HepG2 (cell line): ENCODE measurements at regions not wholly inside any gene's neighbourhood (a gene's known extent, or its start where the extent isn't known, plus 50 kb on each side); places are given as distances from the start of the nearest gene placed in this dataset.

Source experiments
- ERF ChIP-seq: IDR thresholded peaks from 2 replicates; pipeline ENCODE4 v1.6.1; 2018; ENCODE audit warnings: missing biosample characterization, missing genetic modification reagents
- HDAC1 ChIP-seq: sonication (generic); formaldehyde crosslinking; IDR thresholded peaks from 2 replicates; pipeline ENCODE4 v1.5.1; 2020; ENCODE audit warnings: mild to moderate bottlenecking, missing genetic modification reagents
- HOXD1 ChIP-seq: sonication (generic); formaldehyde crosslinking; IDR thresholded peaks from 2 replicates; pipeline ENCODE4 v1.5.0; 2020; ENCODE audit warnings: missing genetic modification reagents
- KDM5A ChIP-seq: fragments of 200-600 bp; sonication (generic); IDR thresholded peaks from 2 replicates; pipeline ENCODE4 v1.7.0; 2018; ENCODE audit warnings: antibody characterized with exemption, mild to moderate bottlenecking, low read length, borderline replicate concordance
- NFE2L2 ChIP-seq: fragments of 150-350 bp; IDR thresholded peaks from 2 replicates; pipeline ENCODE4 v1.6.1; 2014; ENCODE audit warnings: low read length
- NFKB2 ChIP-seq: sonication (generic); formaldehyde crosslinking; IDR thresholded peaks from 2 replicates; pipeline ENCODE4 v1.4.0; 2020; ENCODE audit warnings: missing genetic modification reagents, borderline replicate concordance
- PCBP2 ChIP-seq: fragments of 200-400 bp; formaldehyde crosslinking; optimal IDR thresholded peaks from 2 replicates; pipeline ENCODE3; 2018; ENCODE audit warnings: low read length, low read depth; ENCODE audit not compliant: poor library complexity, severe bottlenecking
- RARG ChIP-seq: sonication (generic); formaldehyde crosslinking; IDR thresholded peaks from 2 replicates; pipeline ENCODE4 v1.4.0; 2020; ENCODE audit warnings: low read depth, mild to moderate bottlenecking, missing genetic modification reagents
- RFX5 ChIP-seq: IDR thresholded peaks from 2 replicates; pipeline ENCODE4 v1.6.1; 2011; ENCODE audit warnings: low read depth, low read length, improper control_type of control experiment
- RXRA ChIP-seq: sonication (generic); formaldehyde crosslinking; IDR thresholded peaks from 2 replicates; pipeline ENCODE4 v1.5.1; 2020; ENCODE audit warnings: missing genetic modification reagents
- SRSF9 ChIP-seq: fragments of 200-400 bp; formaldehyde crosslinking; IDR thresholded peaks from 2 replicates; pipeline ENCODE4 v1.6.1; 2018; ENCODE audit warnings: borderline replicate concordance, mild to moderate bottlenecking, low read depth, low read length; ENCODE audit not compliant: insufficient read depth, poor library complexity, severe bottlenecking
- SYNCRIP ChIP-seq: fragments of 200-400 bp; formaldehyde crosslinking; IDR thresholded peaks from 2 replicates; pipeline ENCODE4 v1.6.1; 2018; ENCODE audit warnings: mild to moderate bottlenecking, low read depth, low read length; ENCODE audit not compliant: insufficient read depth
- ZFP37 ChIP-seq: sonication (generic); formaldehyde crosslinking; IDR thresholded peaks from 2 replicates; pipeline ENCODE4 v1.4.0; 2020; ENCODE audit warnings: missing genetic modification reagents, borderline replicate concordance
- ZNF224 ChIP-seq: sonication (generic); formaldehyde crosslinking; IDR thresholded peaks from 2 replicates; pipeline ENCODE4 v1.5.0; 2020; ENCODE audit warnings: mild to moderate bottlenecking, missing genetic modification reagents
- ZNF225 ChIP-seq: sonication (generic); formaldehyde crosslinking; IDR thresholded peaks from 2 replicates; pipeline ENCODE4 v1.4.0; 2020; ENCODE audit warnings: mild to moderate bottlenecking, missing genetic modification reagents
- ZNF230 ChIP-seq: sonication (generic); formaldehyde crosslinking; IDR thresholded peaks from 2 replicates; pipeline ENCODE4 v1.4.0; 2020; ENCODE audit warnings: mild to moderate bottlenecking, missing genetic modification reagents
- ZNF3 ChIP-seq: IDR thresholded peaks from 2 replicates; pipeline ENCODE4 v1.7.0; 2017; ENCODE audit warnings: inconsistent platforms
- ZNF431 ChIP-seq: sonication (generic); formaldehyde crosslinking; IDR thresholded peaks from 2 replicates; pipeline ENCODE4 v1.9.0; 2022; ENCODE audit warnings: missing genetic modification reagents, low read depth, mild to moderate bottlenecking, borderline replicate concordance
- ZNF709 ChIP-seq: sonication (generic); formaldehyde crosslinking; IDR thresholded peaks from 2 replicates; pipeline ENCODE4 v1.5.0; 2020; ENCODE audit warnings: mild to moderate bottlenecking, missing genetic modification reagents
- TF ChIP-seq, protein P1 (sequence below): sonication (generic); formaldehyde crosslinking; IDR thresholded peaks from 2 replicates; pipeline ENCODE4 v1.5.1; 2020; ENCODE audit warnings: missing genetic modification reagents, mild to moderate bottlenecking, borderline replicate concordance
- TF ChIP-seq, protein P2 (sequence below): IDR thresholded peaks from 2 replicates; pipeline ENCODE4 v1.6.1; 2016; ENCODE audit warnings: missing genetic modification reagents, missing compliant biosample characterization
- TF ChIP-seq, protein P3 (sequence below): sonication (generic); formaldehyde crosslinking; IDR thresholded peaks from 2 replicates; pipeline ENCODE4 v1.8.0; 2022; ENCODE audit warnings: mild to moderate bottlenecking, missing genetic modification reagents, moderate library complexity
- TF ChIP-seq, protein P4 (sequence below): sonication (generic); formaldehyde crosslinking; conservative IDR thresholded peaks from 2 replicates; pipeline ENCODE4 v1.8.1; 2023; ENCODE audit warnings: missing genetic modification reagents
- TF ChIP-seq, protein P5 (sequence below): IDR thresholded peaks from 2 replicates; pipeline ENCODE4 v1.6.1; 2016; ENCODE audit warnings: low read depth, borderline replicate concordance

DNA sequence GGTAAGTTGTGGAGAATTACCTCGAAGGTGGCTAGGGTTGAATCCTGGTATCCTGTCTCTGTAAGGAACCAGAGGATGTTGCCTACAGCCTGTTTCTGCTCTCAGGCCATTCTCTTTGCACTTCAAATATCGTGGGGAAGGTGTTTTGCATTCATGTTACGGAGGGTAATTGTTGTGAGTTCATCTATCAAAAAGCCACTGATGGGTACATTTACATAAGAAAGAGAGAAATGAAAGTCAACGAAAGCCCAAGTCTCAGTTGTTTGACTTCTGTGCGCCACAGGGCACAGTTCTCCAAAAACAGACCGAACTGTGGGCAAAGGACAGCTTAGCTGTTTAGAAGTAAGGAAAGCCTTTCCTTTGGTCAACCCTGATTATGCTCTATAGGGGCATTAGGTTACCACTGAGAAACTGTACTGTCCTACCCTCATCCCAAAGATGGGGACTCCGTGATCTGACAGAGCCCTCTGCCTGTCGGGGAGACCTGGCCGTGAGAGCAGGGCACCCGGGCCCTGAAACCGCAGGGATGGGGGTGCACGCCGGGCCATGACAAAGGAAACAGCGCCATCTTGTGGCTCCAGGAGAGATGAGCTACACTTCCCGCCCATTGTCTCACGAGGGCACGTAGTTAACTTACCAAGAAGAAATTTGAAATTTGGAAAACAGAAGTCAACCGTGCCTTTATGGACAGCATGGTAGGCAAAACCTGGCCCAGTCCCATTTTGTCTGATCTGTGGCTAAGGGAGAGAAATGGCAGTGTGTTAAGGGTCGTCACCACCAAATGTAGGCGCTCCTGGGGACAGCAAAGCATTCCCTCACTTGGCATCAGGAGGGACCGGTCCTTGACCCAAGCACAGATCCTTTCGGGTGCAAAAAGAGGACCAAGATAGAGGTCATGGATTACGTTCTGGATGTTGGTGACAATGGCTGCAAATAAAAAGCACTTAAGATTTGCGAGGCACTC, 74.5 kb upstream of the DYNLRB2 start (continued):
- TF ChIP-seq, protein P1, sequence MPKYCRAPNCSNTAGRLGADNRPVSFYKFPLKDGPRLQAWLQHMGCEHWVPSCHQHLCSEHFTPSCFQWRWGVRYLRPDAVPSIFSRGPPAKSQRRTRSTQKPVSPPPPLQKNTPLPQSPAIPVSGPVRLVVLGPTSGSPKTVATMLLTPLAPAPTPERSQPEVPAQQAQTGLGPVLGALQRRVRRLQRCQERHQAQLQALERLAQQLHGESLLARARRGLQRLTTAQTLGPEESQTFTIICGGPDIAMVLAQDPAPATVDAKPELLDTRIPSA (CRISPR knock-in tag) = no peak
- TF ChIP-seq ZFP37 (CRISPR knock-in tag) (no peak), SRSF9 (no peak), ZNF431 (CRISPR knock-in tag) (no peak), RARG (CRISPR knock-in tag) (no peak), NFE2L2 (no peak), NFKB2 (CRISPR knock-in tag) (peak; percentile 71; the same call in 1 of the 2 replicates), ZNF709 (CRISPR knock-in tag) (no peak), HOXD1 (no peak), SYNCRIP (no peak), ERF (CRISPR knock-in tag) (0 out of 2 replicates have a peak, but pooled peaks have one; percentile 24), ZNF3 (CRISPR knock-in tag) (no peak), RFX5 (no peak), HDAC1 (CRISPR knock-in tag) (no peak), PCBP2 (no peak), RXRA (CRISPR knock-in tag) (no peak), ZNF225 (CRISPR knock-in tag) (peak; percentile 64; the same call in 1 of the 2 replicates), ZNF224 (CRISPR knock-in tag) (peak; percentile 82; the same call in 1 of the 2 replicates), KDM5A (no peak), ZNF230 (CRISPR knock-in tag) (no peak)
- TF ChIP-seq, protein P2, sequence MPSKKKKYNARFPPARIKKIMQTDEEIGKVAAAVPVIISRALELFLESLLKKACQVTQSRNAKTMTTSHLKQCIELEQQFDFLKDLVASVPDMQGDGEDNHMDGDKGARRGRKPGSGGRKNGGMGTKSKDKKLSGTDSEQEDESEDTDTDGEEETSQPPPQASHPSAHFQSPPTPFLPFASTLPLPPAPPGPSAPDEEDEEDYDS (CRISPR knock-in tag) = no peak
- TF ChIP-seq, protein P3, sequence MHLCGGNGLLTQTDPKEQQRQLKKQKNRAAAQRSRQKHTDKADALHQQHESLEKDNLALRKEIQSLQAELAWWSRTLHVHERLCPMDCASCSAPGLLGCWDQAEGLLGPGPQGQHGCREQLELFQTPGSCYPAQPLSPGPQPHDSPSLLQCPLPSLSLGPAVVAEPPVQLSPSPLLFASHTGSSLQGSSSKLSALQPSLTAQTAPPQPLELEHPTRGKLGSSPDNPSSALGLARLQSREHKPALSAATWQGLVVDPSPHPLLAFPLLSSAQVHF (CRISPR knock-in tag) = no peak
- TF ChIP-seq, protein P4, sequence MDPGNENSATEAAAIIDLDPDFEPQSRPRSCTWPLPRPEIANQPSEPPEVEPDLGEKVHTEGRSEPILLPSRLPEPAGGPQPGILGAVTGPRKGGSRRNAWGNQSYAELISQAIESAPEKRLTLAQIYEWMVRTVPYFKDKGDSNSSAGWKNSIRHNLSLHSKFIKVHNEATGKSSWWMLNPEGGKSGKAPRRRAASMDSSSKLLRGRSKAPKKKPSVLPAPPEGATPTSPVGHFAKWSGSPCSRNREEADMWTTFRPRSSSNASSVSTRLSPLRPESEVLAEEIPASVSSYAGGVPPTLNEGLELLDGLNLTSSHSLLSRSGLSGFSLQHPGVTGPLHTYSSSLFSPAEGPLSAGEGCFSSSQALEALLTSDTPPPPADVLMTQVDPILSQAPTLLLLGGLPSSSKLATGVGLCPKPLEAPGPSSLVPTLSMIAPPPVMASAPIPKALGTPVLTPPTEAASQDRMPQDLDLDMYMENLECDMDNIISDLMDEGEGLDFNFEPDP = no peak
- TF ChIP-seq, protein P5, sequence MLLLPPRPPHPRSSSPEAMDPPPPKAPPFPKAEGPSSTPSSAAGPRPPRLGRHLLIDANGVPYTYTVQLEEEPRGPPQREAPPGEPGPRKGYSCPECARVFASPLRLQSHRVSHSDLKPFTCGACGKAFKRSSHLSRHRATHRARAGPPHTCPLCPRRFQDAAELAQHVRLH (CRISPR knock-in tag) = 0 out of 2 replicates have a peak, but pooled peaks have one; percentile 52
